GM12874 (cell line): ENCODE measurements at regions not wholly inside any gene's neighbourhood (a gene's known extent, or its start where the extent isn't known, plus 50 kb on each side); places are given as distances from the start of the nearest gene placed in this dataset.

Source experiments
- TF ChIP-seq, protein P1 (sequence below): IDR thresholded peaks from 2 replicates; pipeline ENCODE4 v1.5.1; 2011; ENCODE audit warnings: low read depth, mild to moderate bottlenecking, control low read depth, low read length, moderate library complexity; ENCODE audit not compliant: insufficient read depth

DNA sequence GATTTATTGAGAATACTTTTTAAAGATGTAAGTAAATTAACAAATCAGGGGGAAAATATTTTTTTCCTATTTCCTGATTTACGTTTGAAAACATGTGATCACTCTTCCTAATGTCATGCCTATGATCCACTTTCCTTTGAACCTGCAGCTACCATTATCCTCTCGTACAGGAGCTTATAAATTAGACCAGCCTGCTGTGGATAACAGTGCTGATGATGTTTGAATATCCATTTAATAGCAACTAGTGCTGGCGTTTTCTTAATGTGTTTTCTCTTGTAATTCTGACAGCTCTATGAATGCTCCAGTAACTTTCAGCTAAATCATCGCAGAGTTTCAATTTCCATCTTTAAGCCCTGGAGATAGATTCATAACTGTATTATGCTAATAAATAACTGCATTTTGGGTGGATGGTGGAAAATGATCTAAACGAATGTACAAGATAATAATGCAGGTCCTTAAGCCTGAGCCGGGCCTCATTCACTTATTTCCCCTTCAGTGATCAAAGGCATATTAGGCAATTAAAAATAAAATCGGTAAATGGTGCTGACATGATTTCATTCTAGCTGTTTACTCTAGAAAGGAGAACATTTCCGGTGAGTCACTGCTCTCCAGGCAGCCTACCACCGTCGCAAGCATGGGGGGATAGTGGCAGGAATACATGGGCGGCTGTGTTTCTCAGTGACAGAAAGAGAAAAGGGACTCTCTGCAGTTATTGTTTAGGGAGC, 58.5 kb upstream of the SLC24A5 start:
- TF ChIP-seq, protein P1, sequence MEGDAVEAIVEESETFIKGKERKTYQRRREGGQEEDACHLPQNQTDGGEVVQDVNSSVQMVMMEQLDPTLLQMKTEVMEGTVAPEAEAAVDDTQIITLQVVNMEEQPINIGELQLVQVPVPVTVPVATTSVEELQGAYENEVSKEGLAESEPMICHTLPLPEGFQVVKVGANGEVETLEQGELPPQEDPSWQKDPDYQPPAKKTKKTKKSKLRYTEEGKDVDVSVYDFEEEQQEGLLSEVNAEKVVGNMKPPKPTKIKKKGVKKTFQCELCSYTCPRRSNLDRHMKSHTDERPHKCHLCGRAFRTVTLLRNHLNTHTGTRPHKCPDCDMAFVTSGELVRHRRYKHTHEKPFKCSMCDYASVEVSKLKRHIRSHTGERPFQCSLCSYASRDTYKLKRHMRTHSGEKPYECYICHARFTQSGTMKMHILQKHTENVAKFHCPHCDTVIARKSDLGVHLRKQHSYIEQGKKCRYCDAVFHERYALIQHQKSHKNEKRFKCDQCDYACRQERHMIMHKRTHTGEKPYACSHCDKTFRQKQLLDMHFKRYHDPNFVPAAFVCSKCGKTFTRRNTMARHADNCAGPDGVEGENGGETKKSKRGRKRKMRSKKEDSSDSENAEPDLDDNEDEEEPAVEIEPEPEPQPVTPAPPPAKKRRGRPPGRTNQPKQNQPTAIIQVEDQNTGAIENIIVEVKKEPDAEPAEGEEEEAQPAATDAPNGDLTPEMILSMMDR = no peak

DNA sequence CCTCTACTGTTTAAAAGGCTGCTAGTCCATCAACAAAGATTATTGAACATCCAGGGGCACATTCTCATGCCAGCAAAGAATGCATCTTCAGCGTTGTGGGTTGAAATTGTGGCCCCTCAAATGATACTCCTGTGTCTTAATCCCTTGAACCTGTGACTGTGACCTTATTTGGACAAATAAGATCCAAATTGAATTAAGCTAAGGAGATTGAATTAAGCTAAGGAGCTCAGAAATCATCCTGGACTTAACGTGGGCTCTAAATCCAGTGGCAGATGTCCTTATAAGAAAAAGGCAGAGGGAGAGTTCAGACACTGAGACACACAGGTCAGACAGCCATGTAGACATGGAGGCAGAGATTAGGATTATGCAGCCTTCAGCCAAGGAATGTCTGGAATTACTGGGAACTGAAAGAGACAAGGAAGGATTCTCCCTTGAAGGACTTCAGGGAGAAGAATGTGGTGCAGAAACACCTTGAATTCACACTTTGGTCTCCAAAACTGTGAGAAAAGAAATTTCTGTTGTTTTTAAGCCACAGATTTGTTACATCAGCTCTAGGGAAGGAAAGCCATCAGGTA, 57.3 kb upstream of the SLC24A5 start:
- TF ChIP-seq, protein P1 = no peak

DNA sequence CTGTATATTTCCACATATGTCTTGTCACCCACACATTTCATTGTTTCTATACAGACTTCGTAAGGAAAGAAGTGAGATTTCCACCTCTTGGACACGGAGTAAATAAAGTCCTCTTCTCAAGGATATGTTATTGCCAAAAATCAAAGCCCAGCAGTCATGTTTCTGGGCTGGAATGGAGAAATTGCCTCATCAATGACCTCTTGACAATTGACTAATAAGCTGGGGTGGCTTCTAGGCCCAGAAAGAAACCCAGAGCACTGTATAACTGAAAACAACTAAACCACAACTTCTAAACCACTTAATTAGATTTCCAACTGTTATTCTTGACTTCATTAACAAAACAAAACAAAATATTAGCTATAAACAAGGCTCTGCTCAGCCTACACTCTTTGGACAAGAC, 56.4 kb upstream of the SLC24A5 start:
- TF ChIP-seq, protein P1 = no peak

DNA sequence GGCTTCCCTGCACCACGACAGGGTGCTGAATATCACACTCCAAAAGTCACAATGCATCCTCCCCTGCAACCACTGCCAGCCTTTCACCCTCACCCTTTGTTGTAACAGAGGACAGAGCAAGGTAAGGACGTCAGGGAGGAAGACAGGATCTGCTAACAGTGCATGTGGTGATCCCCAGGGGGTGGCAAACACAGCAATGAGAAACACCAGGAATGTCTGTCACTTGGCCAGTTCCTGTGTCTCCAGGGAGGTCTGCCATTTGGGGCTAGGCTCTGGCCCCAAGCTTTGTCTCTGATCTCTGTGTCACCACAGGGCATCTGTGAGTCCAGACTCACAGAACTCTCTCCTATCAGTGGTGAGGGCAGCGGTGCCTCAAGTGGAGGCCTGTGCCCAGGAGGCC, 54.3 kb upstream of the SLC24A5 start:
- TF ChIP-seq, protein P1 = no peak
